ENCODE measurements at regions not wholly inside any gene's neighbourhood (a gene's known extent, or its start where the extent isn't known, plus 50 kb on each side); places are given as distances from the start of the nearest gene placed in this dataset.
A peak's percentile ranks its signal among the peaks of the same experiment; 100 is the strongest.

DNA sequence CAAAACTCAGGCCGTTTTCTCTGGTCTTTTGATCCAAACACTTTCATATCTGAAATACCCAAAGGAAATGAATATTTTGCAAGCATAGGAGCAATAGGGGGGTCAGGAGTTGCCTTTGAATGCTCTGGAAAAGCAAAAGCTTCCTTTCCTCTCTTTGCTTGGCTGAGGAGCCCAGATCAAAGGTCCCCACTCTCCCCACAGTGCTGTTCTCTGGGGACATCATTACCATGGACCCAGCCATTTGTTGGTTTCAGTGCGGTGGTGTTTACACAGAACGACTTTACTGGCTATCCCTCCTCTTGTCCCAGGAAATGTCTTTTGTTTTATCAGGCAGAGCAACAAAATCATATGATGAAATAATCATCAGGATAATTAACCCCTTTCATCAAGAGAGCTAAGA is 1089.1 kb downstream of the TBC1D22A start:
- no peak for DNase-seq

DNA sequence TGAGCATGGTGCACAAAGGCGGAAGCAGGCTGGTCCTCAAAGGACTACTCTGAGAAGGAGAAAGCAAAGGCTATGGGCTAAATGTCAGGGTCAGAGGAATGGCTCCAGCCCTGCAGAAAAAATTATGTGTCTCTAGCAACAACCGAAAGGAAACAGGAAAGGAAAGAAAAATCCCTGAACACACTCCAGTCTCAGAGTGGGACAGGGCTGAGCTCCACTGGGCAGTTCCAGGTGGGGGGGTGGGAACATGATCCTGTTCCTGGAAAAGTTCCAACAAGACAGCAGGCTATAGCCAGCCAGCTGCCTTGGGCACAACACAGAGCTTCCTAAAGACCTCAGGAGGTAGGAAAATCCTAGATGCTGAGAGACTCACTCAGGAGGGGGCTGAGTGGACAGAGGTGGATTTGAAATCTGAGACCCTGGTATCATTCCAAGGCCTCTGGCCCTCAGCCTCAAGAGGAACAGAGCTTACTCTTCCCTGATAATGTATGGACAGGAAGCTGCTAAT is 1088.2 kb downstream of the TBC1D22A start:
- no peak for DNase-seq

DNA sequence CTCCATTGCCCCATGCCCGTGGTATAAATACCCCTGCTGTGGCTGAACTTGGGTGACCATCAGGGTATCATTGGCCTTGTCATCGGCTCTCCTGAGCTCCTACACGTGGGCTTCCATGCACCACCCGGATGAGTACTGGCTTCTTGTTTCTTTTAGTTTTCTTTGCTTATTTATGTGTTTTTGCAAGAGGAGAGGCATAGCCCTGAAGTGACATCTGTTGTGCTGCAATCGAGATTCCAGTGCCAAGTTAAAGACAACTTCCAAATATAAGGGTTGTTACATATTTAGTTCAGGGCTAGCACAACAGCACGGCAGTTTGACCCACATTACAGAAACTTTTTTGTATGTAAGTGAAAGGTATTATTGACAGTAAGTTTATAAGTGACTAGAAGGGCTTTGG is 1087.1 kb downstream of the TBC1D22A start:
- DNase-seq, result no peak

DNA sequence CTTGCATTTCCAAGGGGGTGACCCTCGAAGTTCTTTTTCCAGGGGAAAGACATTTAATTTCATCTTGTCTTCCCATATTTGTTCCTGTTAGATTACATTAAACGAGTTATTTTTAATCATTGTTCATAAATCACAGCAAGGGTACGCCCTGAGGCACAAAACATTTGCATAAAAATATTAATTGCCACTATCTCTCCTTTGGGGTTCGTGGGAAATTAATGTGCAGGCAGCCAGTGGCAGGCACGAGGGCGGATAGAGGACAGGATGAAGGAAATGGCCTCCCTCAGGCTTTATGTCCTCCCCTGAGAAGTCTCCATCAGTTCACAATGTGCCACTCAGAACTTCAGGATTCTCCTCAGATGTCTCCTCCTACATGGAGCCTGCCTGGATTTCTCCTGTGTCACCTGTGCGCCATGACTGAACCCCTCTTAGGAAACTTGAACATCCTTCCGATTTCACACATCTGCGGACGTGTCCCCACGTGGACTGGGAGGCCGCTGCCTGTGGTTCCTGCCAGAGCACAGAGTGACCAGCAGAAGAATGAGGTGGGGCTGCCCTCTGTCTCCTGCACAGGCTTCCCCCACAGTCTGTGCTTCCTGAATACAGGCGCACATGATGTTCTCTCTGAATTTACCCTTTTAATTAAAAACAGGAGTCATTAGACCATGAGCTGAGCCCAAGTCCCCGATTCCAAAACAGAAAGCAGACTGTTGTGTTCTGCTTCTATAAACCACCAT is 1085.9 kb downstream of the TBC1D22A start:
- no peak for DNase-seq

DNA sequence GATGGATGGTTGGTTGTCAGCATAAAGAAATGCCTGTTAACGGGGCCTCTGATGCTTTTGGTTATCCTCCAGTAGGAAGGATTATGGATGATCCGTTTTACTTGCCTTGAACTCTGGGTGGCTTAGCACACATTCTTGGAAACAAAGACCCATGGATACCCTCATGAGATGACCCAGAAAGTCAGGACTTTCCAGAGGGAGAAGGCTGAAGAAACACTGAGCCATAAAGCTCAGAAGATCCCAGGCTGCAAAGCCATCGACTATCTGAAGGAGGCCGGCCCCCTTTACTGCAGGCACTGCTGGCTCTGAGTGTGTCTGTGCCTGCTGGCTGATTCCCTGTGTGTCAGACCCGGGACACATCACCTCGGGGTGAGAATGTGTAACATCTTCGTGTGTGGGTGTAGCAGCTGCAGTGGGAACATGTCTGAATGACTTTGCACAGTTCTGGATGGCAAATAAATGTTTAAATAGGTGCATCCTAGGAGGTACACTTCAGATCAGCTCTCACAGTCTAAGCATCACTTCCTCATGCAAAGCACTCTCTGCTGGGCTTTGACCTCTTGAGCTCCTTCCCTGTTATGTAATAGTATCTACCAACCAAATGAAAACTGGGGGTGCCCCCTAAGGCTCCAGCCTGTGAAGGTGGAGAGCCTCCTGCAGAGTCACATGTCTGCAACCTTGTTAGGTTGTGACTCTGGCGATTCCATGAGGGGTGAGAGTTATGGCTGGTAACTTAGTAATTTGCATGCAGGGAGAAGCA is 1084.9 kb downstream of the TBC1D22A start:
- no peak for DNase-seq

DNA sequence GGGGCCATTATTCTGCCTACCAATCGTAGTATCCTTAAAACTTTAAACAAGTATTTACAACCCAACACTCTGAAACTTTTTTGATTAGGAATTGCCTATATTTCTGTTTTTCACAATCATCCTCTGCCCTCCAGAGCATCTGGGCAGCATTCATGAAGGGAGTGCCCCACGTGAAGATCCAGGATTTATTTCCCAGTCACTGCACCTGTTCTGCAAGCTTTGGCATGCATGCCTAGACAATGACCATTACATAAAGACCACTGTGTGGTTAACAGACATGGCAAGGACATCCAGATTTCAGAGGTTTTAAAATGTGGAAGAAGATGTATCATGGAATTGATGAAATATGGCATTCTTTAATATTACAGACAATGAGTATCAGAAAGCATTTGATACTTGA is 1083.8 kb downstream of the TBC1D22A start:
- DNase-seq, result no peak

DNA sequence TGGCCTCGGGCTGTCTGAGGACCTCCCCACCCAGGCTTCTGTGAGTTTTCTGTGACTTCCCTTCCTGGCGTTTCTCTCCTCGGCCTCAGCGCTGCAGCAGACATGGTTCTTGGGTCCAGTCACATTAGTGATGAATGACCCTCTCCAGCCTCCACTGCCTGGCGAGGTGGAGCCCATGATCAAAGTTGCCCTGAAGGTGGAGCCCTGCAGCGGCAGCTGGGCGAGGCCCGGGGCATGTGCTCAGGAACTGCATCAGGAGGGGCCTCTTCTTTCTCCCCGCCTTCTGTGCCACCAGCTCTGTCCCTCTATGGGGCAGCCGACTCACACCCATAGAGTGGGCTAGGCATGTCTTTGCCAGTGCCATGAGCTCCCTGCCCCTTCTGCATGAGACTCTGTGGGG is 1079.7 kb downstream of the TBC1D22A start:
- DNase-seq, result no peak

DNA sequence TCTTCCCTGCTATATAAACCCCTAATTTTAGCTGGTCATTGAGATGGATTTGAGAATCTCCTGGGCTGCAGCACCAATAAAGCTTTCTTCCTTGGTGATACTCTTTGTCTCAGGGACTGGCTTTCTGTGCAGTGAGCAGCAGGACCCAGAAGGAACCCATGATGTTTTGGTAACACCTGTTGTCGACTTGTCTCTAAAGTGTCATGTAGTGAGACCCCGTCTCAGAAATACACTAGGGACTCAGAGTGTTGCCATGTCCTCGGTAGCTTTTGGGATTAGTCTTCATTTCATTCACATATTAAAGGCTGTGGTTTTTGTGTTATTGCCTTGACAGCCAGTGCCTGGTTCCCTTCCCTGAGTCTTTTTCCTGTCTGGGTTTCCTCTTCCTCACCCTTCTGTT is 1078.7 kb downstream of the TBC1D22A start:
- DNase-seq, result no peak

DNA sequence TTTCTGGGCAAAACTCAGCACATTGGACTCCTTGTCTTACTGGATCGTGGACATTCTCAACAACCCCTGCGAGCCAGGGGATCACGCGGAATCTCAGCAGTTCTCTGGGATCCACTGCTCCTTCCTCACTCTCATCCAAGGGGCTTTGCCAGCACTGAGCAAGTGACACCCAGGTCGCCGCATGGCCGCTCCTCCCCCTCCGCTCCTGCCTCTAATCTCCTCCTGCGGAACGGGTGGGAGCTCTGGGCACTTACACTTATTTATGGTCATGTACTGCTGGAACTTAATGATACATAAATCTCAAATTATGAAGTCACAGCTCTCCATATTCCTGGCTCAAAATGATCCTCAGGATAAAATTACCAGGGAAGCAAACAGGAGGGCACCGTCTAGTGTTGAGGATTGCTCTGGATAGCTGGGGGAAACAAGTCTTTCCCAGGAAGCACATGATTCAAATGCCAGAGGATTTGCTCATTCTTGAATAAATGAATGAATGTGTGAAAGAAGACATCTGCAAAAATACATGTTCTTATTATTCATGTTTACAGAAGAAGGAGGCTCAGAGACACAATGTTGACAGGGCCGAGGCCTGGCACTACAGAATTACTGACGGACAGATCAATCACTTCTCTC is 1077.3 kb downstream of the TBC1D22A start:
- DNase-seq, result no peak

DNA sequence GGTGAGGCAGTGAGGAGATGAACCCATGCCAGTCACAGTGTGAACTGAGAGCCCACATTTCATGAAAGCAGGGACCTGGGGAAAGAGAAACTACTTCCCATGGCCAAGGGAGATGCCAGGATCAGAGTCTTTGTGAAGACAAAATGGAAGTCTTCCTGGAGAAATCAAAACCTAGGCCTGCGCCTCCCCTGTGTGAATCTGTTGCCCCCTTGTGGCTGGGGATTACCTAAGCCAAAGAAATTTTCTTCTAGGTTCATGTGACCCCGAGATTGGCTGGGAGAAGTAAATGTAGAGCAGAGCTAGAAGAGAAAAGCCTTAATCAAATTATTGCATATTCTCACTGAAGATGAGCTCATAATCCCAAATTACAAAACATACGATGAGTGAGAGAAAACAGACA is 1075.3 kb downstream of the TBC1D22A start:
- DNase-seq, result peak; percentile 42

DNA sequence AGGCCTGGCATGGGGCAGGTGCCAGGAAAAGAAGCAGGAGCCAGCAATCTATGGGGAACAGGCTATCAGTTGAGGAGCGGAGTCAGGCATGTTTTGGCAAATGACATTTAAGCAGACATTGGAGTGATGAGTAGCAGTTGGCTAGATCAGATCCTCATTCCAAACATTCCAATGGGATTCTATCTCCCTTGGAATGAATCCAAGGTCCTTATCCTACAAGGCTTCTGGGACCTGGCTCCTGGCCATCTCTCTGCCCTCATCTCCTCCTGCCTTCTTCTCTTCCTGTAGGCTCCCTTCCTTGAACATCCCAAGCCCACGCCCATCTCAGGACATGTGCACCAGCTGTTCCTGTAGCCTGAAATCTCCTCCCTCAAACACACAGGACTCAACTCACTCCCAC is 1074.5 kb downstream of the TBC1D22A start:
- DNase-seq, result no peak

DNA sequence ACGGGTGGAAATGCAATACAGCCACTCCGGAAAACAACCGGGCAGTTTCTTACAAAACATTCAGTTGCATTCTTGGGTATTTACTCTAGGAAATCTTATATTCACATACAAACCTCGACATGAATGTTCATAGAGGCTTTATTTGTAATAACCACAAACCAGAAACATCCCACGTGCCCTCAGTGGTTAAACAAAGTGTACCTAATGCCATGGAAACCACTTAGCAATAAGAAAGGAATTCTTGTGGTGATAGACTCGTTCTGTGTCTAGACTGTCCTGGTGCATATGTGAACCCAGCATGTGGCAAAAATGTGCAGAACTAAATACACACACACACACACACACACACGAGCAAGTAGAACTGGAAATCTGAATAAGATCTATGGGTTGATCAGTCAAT is 1073.3 kb downstream of the TBC1D22A start:
- DNase-seq, result no peak

DNA sequence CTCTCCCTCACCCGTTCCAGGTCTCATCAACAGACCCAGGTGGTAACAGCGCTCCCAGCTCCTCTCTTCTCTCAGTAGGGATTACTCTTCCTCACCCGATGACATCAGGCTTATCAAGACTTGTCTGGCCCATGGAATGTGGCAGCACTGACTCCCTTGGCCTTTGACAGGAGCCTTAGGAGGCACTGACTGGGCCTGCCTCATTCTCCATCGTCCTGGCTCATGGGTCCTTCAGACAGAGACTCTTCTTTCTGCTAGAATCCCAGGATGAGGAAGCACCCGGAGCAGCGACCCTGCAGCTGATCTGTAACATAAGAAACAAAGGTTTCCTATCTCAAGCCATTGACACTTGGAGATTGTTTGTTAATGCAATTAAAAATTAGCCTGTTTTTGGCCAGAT is 1063.6 kb downstream of the TBC1D22A start:
- DNase-seq, result no peak

DNA sequence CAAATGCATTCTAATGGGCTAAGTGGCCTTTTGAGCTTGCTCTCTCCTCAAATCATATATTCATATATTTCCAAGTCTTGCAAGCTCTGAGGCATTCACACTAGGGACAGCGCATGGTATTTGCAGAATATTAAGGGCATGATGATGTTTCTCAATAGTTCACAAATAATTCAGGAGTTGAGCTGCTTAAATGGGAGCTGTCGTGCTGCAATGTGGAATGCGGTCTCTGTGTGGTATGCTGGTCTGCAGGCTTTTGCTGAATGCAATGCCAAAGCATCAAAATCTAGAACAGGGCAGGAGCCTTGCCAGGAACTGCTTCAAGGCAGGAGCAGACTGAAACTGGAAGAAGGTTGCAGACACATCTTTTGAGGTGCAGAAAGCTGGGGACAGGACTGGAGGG is 1060.0 kb downstream of the TBC1D22A start:
- DNase-seq, result no peak

DNA sequence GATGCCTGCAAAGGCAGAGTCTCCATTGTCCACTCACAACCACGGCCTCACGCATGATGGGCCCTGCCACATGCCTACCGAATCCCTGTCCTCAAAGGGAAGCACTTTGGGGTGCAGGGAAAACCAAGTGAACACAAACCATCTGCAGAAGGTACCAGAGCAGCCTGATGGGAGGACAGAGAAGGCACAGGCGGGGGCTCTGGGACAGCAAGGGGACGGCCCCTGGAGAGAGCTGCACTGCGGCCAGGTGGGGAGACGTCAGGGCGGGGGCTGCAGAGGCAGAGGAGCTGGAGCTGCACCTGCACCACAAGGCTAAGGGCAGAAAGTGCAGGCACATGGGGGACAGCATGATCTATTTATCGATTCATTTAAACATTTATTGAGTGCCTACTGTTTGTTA is 1056.0 kb downstream of the TBC1D22A start:
- no peak for DNase-seq

DNA sequence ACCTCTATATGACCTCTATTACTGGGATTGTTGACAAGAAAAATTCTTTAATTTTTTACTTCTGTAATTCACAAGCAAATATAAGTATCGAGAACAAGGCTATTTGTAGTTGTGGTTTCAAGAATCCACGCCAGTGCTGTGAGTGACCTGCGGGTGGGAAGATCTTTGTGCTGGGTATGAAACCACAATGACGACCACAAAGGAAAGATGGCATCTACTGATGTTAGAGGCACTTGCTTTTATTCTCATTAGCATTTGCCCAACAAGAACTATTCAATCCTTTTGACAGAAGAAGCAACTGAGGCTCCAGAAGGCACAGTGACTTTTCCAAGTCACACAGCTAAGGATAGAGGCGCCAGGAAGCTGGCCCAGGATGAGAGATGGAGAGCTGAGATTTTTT is 1054.9 kb downstream of the TBC1D22A start:
- DNase-seq, result no peak

DNA sequence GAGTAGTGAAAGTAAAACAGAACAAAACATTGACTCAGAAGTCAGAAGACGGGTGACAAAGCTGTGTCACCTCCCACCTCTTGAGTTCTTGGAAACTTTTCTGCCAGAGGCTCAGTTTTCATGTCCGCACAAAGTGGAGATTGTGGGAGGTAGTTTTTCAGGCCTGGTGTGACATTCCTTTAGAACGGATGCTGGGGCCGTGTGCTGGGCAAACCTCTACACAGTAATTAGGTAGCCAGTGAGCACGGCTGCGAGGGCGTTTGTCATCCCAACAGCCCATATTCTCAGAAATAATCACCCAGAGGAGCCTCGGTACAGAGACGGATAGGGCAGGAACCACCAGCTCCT is 1054.4 kb downstream of the TBC1D22A start:
- no peak for DNase-seq

DNA sequence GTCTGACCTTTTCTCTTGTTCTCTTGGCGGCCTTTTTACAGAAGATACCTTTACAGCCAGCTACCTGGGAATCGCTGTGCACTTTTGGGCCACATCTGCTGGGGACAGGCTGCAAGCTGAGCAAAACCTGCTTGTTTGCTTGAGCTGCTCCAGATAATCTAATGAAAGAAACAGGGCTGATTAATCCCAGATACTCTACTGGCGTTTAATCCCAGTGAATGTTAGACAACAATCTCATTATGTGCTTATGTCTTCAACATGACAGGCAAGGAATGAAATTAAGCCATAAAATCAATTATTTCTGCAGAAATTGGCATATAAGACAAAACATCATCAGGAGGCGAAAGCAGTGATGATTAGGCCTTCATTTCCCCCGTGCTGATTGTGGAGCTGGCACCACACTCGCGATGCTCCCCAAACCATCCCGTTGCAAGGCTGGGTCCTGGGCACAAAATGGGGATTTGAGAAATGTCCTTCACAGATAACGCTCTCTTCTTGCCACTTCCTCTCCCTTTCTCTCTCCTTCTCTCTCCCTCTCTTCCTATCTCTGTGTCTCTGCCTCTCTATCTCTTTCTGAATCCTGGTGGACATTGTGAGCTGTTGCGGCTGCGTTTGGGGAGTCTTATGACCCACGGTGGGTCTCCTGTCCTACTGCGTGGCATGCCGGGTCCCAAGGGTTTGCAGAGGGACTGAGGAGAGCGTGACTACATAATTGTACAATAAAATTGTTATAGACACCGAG is 1053.8 kb downstream of the TBC1D22A start:
- DNase-seq, result no peak

DNA sequence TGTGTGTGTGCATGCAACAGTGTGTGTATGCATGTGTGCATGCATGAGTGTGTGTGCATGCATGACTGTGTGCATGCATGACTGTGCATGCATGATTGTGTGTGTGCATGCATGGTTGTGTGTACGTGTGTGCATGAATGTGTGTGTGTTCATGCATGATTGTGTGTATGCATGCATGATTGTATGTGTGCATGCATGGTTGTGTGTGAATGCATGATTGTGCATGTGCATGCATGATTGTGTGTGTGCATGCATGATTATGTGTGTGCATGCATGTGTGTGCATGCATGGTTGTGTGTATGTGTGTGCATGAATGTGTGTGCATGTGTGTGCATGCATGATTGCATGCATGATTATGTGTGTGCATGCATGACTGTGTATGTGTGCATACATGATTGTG is 1052.0 kb downstream of the TBC1D22A start:
- no peak for DNase-seq

DNA sequence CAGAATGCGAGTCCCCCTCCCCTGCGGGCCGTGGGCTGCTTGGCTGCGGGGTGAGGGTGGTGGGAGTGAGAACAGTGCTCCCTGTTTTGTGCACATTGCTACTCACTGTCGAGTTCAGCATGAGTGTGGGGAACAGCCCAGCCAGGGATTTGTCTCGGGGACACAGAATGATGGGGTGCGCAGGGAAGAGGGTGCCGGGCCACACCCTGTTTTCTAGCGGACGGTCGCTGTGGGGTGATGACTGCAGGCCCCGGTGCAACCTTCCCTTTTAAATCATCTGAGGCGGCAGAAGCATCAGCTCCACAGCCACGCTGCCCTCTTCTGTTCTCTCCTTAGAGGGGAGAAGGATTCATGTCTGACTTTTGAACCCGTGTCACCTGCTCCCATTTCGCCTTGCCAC is 1051.2 kb downstream of the TBC1D22A start:
- no peak for DNase-seq

DNA sequence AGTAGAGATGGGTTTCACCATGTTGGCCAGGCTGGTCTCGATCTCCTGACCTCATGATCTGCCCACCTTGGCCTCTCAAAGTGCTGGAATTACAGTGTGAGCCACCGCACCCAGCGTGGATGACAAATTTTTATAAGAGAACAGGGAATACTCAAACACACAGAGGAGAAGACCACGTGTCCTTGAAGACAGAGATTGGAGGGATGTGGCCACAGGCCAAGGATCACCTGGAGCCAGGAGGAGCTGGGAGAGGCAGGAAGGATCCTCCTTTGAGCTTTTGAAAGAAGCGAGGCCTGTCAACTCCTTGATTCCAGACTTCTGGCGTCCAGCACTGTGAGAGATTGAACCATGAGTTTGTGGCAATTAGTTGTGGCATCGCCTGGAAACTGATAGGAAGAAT is 1049.5 kb downstream of the TBC1D22A start:
- no peak for DNase-seq

DNA sequence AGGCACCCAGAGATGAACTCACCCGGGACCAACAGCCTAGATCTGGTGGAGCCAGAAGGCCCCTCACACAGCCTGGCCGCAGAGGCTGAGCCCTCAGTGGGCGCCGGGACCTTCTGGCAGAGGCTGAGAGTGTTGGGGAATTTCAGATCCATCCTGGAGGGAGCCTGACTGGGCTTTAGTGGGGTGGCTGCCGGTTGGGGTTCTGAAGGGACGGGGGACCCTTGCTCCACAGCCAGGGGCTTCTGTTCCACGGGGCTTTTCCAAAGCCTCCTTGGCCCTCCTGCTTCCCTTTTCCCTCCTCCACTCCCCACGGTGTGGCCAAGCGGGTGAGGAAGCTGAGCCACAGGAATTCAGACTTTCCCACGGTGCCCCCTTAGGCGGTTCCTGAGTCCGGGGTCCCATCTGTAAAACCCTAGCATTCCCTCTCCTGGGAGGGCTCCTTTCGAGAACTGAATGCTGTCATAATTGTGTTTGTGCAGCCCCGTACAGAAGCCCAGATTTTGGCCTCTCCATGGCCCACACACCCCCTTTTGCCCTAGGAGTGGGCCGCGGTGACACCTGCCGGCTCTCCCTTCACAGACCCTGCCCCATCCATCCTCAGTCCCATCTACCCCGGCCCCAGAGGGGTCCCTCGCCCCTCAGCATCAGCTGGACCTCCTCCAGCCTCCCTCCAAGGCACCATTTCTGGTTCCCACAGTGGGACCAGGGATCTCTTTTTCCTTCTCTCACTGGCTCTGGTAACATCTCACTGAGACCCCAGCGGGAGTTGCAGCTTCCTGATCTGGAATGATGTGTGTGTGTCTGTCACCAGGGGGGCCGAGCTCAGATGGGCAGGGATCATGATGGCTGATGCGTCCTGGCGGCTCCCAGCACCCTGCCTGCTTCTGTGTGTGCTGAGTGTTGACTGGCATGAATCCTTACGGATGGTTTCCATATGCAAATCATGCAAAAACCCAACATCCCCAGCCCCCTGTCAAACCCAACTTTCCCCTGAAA is 1048.4 kb downstream of the TBC1D22A start:
- DNase-seq, result no peak
